GM12872 (cell line): ENCODE measurements at regions not wholly inside any gene's neighbourhood (a gene's known extent, or its start where the extent isn't known, plus 50 kb on each side); places are given as distances from the start of the nearest gene placed in this dataset.

ENCODE experiments used
- CTCF ChIP-seq: IDR thresholded peaks from 3 replicates; pipeline ENCODE4 v1.5.1; 2011; ENCODE audit warnings: low read depth, mild to moderate bottlenecking, low read length, moderate library complexity; ENCODE audit not compliant: insufficient read depth

GRCh38 chr18:64710105-64710861 is 561.4 kb upstream of the LINC00305 start:
- TF ChIP-seq CTCF, result no peak

GRCh38 chr18:64707052-64707451 is 558.2 kb upstream of the LINC00305 start:
- TF ChIP-seq CTCF, result no peak

GRCh38 chr18:64699081-64699480 is 550.2 kb upstream of the LINC00305 start:
- no peak for TF ChIP-seq CTCF

GRCh38 chr18:64695851-64696553 is 547.1 kb upstream of the LINC00305 start:
- no peak for TF ChIP-seq CTCF

GRCh38 chr18:64693766-64694165 is 544.9 kb upstream of the LINC00305 start:
- no peak for TF ChIP-seq CTCF

GRCh38 chr18:64692826-64693225 is 543.9 kb upstream of the LINC00305 start:
- no peak for TF ChIP-seq CTCF

- TF ChIP-seq CTCF, result no peak
Measured at GRCh38 chr18:64679121-64679520, 530.2 kb upstream of the LINC00305 start.
